Dermis microvascular lymphatic vessel endothelial cell (primary cell): ENCODE measurements at regions not wholly inside any gene's neighbourhood (a gene's known extent, or its start where the extent isn't known, plus 50 kb on each side); places are given as distances from the start of the nearest gene placed in this dataset.
A peak's percentile ranks its signal among the peaks of the same experiment; 100 is the strongest.

Experiments
- DNase-seq, 2 donors: peaks; one replicate each; pipeline versions ENCODE4 v3.0.0 to v3.0.0-alpha.2; 2010; ENCODE audit warnings: low read depth in 2 of 2

GRCh38 chr3:70568626-70569025 is 256.2 kb upstream of the MDFIC2 start:
- no peak for DNase-seq

- DNase-seq, result no peak
Measured at GRCh38 chr3:70565861-70566260, 253.4 kb upstream of the MDFIC2 start.

- DNase-seq, result no peak
Measured at GRCh38 chr3:70564552-70564951, 252.1 kb upstream of the MDFIC2 start.

GRCh38 chr3:70561796-70562195 is 249.4 kb upstream of the MDFIC2 start:
- DNase-seq, result no peak

GRCh38 chr3:70558956-70559355 is 246.5 kb upstream of the MDFIC2 start:
- no peak for DNase-seq

- DNase-seq, result no peak
Measured at GRCh38 chr3:70557976-70558375, 245.5 kb upstream of the MDFIC2 start.

GRCh38 chr3:70556056-70556455 is 243.6 kb upstream of the MDFIC2 start:
- DNase-seq, result no peak

- peak in 1 of 2 donors; percentile 3 for DNase-seq
Measured at GRCh38 chr3:70554170-70554569, 241.7 kb upstream of the MDFIC2 start.

- DNase-seq, result peak; percentile 48 to 75
Measured at GRCh38 chr3:70550723-70551319, 238.4 kb upstream of the MDFIC2 start.

GRCh38 chr3:70546679-70547078 is 234.2 kb upstream of the MDFIC2 start:
- no peak for DNase-seq

GRCh38 chr3:70543493-70543892 is 231.1 kb upstream of the MDFIC2 start:
- DNase-seq, result no peak

GRCh38 chr3:70539908-70540307 is 227.5 kb upstream of the MDFIC2 start:
- peak in 1 of 2 donors; percentile 12 for DNase-seq

GRCh38 chr3:70532806-70533205 is 220.4 kb upstream of the MDFIC2 start:
- DNase-seq, result no peak

GRCh38 chr3:70531838-70532489 is 219.5 kb upstream of the MDFIC2 start:
- no peak for DNase-seq

GRCh38 chr3:70531063-70531657 is 218.7 kb upstream of the MDFIC2 start:
- peak; percentile 20 to 54 for DNase-seq

GRCh38 chr3:70530626-70531025 is 218.2 kb upstream of the MDFIC2 start:
- no peak for DNase-seq

- DNase-seq, result no peak
Measured at GRCh38 chr3:70527026-70527425, 214.6 kb upstream of the MDFIC2 start.

- peak in 1 of 2 donors; percentile 18 for DNase-seq
Measured at GRCh38 chr3:70519913-70520659, 207.6 kb upstream of the MDFIC2 start.

- DNase-seq, result no peak
Measured at GRCh38 chr3:70519026-70519425, 206.6 kb upstream of the MDFIC2 start.

GRCh38 chr3:70518356-70518755 is 205.9 kb upstream of the MDFIC2 start:
- DNase-seq, result peak; percentile 24 to 50

- no peak for DNase-seq
Measured at GRCh38 chr3:70517124-70517890, 204.9 kb upstream of the MDFIC2 start.

- no peak for DNase-seq
Measured at GRCh38 chr3:70516076-70516475, 203.6 kb upstream of the MDFIC2 start.
